Transverse colon (tissue), 4 donors: ENCODE measurements at regions not wholly inside any gene's neighbourhood (a gene's known extent, or its start where the extent isn't known, plus 50 kb on each side); places are given as distances from the start of the nearest gene placed in this dataset.

Experiments used
- DNase-seq: peaks from one replicate; pipeline ENCODE4 v3.0.0-alpha.2; 2019
- H3K27ac ChIP-seq, 4 donors: fragments of 200-600 bp; sonication (generic); 2 replicates each; pipeline ENCODE4 v1.5.1; 2016 to 2018; ENCODE audit warnings: inconsistent platforms in 4 of 4
- H3K27me3 ChIP-seq: fragments of 200-600 bp; sonication (generic); 2 replicates; pipeline ENCODE4 v1.5.1; 2017; ENCODE audit warnings: inconsistent platforms
- H3K36me3 ChIP-seq, 4 donors: fragments of 200-600 bp; sonication (generic); 2 replicates each; pipeline ENCODE4 v1.5.1; 2017 to 2019; ENCODE audit warnings: inconsistent platforms in 4 of 4
- H3K4me1 ChIP-seq, 4 donors: fragments of 200-600 bp; sonication (generic); 2 replicates each; pipeline ENCODE4 v1.5.1; 2017 to 2020; ENCODE audit warnings: inconsistent platforms in 4 of 4
- H3K4me3 ChIP-seq, 4 donors: fragments of 200-600 bp; sonication (generic); 1 replicate in 1 of 4; 2 replicates in 3 of 4; pipeline versions ENCODE4 v1.5.1 to v1.6.1; 2017 to 2019; ENCODE audit warnings: inconsistent platforms in 4 of 4
- H3K9me3 ChIP-seq, 2 donors: fragments of 200-600 bp; sonication (generic); 2 replicates each; pipeline ENCODE4 v1.5.1; 2017 to 2019; ENCODE audit warnings: inconsistent platforms in 2 of 2
- EP300 ChIP-seq: sonication (generic); formaldehyde crosslinking; IDR thresholded peaks from one replicate; pipeline ENCODE4 v1.6.1; 2017; ENCODE audit warnings: antibody characterized with exemption, low read depth
- POLR2A ChIP-seq: fragments of 450-650 bp; IDR thresholded peaks from one replicate; pipeline ENCODE4 v1.6.1; 2016; ENCODE audit warnings: antibody characterized with exemption, mild to moderate bottlenecking, moderate library complexity
- POLR2AphosphoS5 ChIP-seq, 3 donors: sonication (generic); formaldehyde crosslinking; IDR thresholded peaks; one replicate each; pipeline ENCODE4 v1.6.1; 2016; ENCODE audit warnings: antibody characterized with exemption in 3 of 3
- WGBS, 2 donors: methylation state at CpG; one replicate each; pipeline ENCODE4 v1.1.5; 2018; ENCODE audit warnings: low coverage in 1 of 2; 5-methylcytosine and 5-hydroxymethylcytosine counted together
- in situ Hi-C, 4 donors: fragments of 200-750 bp; cut with MboI; loops; one replicate each; pipeline versions ENCODE4 v1.15.0 to v1.15.1; 2017; ENCODE audit warnings: low sequenced_read_pairs in 3 of 4, low pct_ligation_motif_present in 1 of 4, low pct_unique_long_range_greater_than_20kb in 1 of 4
- intact Hi-C: fragments of 100-400 bp; cut with DNase I; formaldehyde crosslinking; loops from one replicate; pipeline ENCODE4 v1.15.1; 2023; ENCODE audit warnings: low total_unique reads
- TF ChIP-seq, protein P1 (sequence below), 5 experiments: fragments of 200-600 bp in 3 of 5; fragments of 450-650 bp in 2 of 5; sonication (generic) in 3 of 5; IDR thresholded peaks; 1 replicate in 2 of 5; 2 replicates in 3 of 5; pipeline ENCODE4 v1.5.1; 2016 to 2017; ENCODE audit warnings: antibody characterized with exemption in 5 of 5, inconsistent platforms in 3 of 5, mild to moderate bottlenecking in 2 of 5, moderate library complexity in 1 of 5

DNA sequence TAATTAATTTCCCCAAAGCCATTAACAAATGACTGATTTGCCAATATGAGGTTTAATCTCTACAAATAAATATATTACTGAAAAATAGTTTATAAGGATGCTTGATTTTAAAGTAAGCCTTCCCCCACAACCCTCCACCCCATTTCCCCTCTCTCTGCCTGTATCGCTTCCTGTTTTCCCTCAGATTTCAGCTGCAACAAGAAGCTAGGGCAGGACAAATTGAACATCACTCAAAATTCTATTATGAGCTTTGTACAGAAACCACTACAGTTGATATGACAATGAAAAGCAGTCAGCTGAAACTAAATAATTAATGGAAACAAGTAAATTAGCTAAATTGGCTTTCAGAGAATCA lies 109.0 kb upstream of the SP4 start:
- TF ChIP-seq EP300 = no peak
- TF ChIP-seq POLR2AphosphoS5 (IDR thresholded peaks at IDR 0.05) = no peak
- TF ChIP-seq POLR2A = no peak
- no peaks in the 10 kb centered on the region for H3K27me3 ChIP-seq
- DNase-seq = no peak
- H3K36me3 ChIP-seq = no peaks in the 10 kb centered on the region
- in situ Hi-C loops (no loop called here), intact Hi-C loops (no loop called here)
- H3K9me3 ChIP-seq = no peaks in the 10 kb centered on the region
- no peak overlapping the region for H3K4me3 ChIP-seq
- 94 to 100% methylated on average over 1 of the region's 1 CpG for WGBS, 2 donors
- no peak overlapping the region for H3K27ac ChIP-seq
- H3K4me1 ChIP-seq = no peaks in the 10 kb centered on the region

DNA sequence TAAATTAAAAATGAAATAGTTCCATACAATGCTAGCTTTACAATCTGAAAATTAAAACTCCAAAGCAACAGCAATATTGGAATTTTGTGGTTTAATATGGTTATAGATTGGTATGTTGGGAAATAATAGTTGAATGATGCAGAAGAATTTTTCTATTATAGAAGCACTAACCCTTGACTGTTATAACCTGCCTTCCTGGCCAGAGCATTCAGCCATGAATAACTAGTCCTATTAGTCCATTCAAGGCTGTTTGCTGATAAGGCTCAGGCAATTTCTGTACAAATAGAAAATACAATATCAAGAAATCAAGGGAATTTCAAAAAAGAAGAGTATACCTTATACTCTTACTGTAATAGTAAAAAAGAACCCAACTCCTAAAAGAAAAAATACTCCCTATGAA lies 101.6 kb upstream of the SP4 start:
- TF ChIP-seq, protein P1, sequence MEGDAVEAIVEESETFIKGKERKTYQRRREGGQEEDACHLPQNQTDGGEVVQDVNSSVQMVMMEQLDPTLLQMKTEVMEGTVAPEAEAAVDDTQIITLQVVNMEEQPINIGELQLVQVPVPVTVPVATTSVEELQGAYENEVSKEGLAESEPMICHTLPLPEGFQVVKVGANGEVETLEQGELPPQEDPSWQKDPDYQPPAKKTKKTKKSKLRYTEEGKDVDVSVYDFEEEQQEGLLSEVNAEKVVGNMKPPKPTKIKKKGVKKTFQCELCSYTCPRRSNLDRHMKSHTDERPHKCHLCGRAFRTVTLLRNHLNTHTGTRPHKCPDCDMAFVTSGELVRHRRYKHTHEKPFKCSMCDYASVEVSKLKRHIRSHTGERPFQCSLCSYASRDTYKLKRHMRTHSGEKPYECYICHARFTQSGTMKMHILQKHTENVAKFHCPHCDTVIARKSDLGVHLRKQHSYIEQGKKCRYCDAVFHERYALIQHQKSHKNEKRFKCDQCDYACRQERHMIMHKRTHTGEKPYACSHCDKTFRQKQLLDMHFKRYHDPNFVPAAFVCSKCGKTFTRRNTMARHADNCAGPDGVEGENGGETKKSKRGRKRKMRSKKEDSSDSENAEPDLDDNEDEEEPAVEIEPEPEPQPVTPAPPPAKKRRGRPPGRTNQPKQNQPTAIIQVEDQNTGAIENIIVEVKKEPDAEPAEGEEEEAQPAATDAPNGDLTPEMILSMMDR (IDR thresholded peaks at IDR 0.05) = no peak
- no peak for TF ChIP-seq POLR2AphosphoS5 (IDR thresholded peaks at IDR 0.05)
- TF ChIP-seq POLR2A = no peak
- TF ChIP-seq EP300 = no peak
- Histone ChIP-seq H3K9me3 (no peaks in the 10 kb centered on the region), H3K4me3 (no peak overlapping the region), H3K27ac (no peak overlapping the region), H3K27me3 (no peaks in the 10 kb centered on the region), H3K4me1 (no peaks in the 10 kb centered on the region), H3K36me3 (no peaks in the 10 kb centered on the region)
- intact Hi-C loops = no loop called here
- in situ Hi-C loops = no loop called here
- DNase-seq = no peak

DNA sequence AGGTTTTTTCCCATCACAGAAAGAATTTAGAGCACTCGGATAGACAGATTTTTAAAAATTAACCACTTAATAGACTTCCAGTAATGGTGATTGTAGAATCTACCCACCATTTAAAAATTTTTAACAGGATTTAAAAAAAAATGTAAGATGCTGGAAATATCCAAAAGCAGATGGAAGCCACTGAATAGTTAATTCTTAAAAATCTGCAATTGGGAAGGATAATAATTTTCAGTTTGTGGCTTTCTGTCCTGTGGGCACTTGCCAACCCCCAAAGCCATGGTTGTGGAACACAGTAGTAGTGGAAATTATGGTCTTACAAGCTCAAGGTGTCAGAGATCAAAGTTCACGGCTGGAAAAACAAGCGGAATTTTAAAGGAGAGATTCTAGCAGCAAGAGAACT lies 101.0 kb upstream of the SP4 start:
- in situ Hi-C loops = no loop called here
- H3K36me3 ChIP-seq = no peaks in the 10 kb centered on the region
- TF ChIP-seq EP300 (no peak), POLR2AphosphoS5 (IDR thresholded peaks at IDR 0.05) (no peak), POLR2A (no peak)
- TF ChIP-seq, protein P1 (IDR thresholded peaks at IDR 0.05) = no peak
- no peak for DNase-seq
- intact Hi-C loops = no loop called here
- H3K9me3 ChIP-seq = no peaks in the 10 kb centered on the region
- no peak overlapping the region for H3K27ac ChIP-seq
- H3K27me3 ChIP-seq = no peaks in the 10 kb centered on the region
- no peak overlapping the region for H3K4me3 ChIP-seq
- 79 to 80% methylated on average over 3 of the region's 3 CpGs for WGBS, 2 donors
- H3K4me1 ChIP-seq = no peaks in the 10 kb centered on the region

DNA sequence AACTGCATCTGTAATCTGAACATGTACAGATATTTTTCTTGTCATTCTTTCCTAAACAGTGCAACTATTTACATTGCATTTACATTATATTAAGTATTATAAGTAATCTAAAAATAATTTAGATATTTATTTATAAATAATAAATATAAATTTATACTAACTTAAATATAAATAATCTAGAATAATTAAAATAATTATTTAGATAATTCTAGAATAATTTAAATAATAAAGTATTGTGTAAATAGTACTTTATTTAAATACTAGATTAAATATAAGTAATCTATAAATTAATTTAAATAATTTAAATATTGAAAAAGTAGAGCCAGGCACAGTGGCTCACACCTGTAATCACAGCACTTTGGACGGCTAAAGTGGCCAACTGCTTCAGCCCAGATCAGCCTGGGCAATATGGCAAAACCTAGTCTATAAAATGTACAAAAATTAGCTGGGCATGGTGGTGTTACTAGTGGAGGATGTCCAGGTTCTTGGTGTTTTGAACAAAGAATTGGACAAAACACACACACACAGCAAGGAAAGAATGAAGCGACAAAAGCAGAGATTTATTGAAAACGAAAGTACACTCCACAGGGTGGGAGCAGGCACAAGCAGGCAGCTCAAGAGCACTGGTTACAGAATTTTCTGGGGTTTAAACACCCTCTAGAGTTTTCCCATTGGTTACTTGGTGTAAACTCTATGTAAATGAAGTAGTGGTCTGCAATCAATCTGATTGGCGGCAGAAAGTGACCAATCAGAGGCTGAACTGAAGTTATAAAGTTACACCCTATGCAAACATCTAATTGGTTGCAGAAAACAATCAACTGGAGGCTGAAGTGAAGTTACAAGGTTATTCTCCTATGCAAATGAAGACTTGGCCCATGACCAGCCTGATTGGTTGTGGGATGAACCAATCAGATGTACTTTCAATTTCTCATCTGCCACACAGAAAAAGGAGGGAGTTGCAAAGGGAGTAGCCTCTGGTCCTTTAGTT lies 100.2 kb upstream of the SP4 start:
- intact Hi-C loops = no loop called here
- H3K36me3 ChIP-seq = no peaks in the 10 kb centered on the region
- TF ChIP-seq EP300 = no peak
- TF ChIP-seq, protein P1 (IDR thresholded peaks at IDR 0.05) = no peak
- TF ChIP-seq POLR2A = no peak
- no peak for TF ChIP-seq POLR2AphosphoS5 (IDR thresholded peaks at IDR 0.05)
- no peak overlapping the region for H3K27ac ChIP-seq
- WGBS, 2 donors = 89 to 94% methylated on average over 3 to 4 of the region's 4 CpGs
- in situ Hi-C loops = no loop called here
- no peaks in the 10 kb centered on the region for H3K4me1 ChIP-seq
- no peaks in the 10 kb centered on the region for H3K27me3 ChIP-seq
- no peaks in the 10 kb centered on the region for H3K9me3 ChIP-seq
- DNase-seq = no peak
- H3K4me3 ChIP-seq = no peak overlapping the region
